ENCODE measurements at regions not wholly inside any gene's neighbourhood (a gene's known extent, or its start where the extent isn't known, plus 50 kb on each side); places are given as distances from the start of the nearest gene placed in this dataset.

DNA sequence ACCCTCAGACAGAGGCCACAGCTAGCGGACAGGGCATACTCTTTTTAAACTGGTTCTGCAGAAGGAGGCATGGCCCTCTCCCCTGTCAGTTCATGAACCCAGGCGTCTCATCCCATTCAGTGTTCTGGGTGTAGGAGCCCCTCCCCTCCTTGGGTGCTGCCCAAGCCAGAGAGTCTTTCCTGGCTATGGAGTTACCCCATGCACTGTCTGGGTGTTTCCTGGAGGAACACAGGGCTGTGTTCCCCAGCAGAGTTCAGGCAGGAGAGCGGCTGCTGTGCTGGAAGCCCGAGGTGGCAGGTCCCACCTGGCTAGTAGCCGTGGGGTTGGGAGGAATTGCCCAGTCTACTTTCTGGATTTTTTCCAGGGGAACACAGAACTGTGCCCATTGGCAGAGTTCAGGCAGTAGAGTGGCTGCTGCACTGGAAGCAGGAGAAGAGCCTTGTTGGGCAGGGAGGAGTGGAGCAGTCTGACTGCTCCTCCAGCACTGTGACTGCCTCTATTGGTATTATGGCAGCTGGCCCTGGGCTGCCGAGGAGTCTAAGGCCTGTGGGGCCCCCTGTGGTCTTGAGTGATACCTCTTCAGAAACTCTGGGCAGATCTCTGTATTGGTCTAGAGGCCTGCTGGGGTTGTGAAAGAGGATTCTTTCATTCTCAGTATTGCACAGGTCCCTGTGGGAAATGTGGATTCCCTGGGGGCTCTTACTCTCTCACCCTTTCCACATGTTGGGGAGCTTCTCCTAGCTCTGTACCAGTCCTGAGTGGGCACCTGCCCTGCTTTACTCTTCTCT is 168.3 kb downstream of the PCDH20 start:
- no peaks in the 10 kb centered on the region for H3K4me1 ChIP-seq (ENCODE audit: insufficient read depth, low read length, poor library complexity, severe bottlenecking)
- no peaks in the 10 kb centered on the region for H3K36me3 ChIP-seq (ENCODE audit: insufficient read depth, low read length)
- ChIA-PET CTCF (ENCODE audit: unreplicated experiment) (no interaction called here), POLR2A (no interaction called here)
- no peak for DNase-seq (ENCODE audit: low spot score)
- H3K4me2 ChIP-seq (ENCODE audit: low read length), result no peak overlapping the region
- no peaks in the 10 kb centered on the region for H3K9me3 ChIP-seq (ENCODE audit: low read length)
- no peaks in the 10 kb centered on the region for H3K79me2 ChIP-seq (ENCODE audit: insufficient read depth, low read depth, low read length)
- no peaks in the 10 kb centered on the region for H3K9me2 ChIP-seq (ENCODE audit: insufficient read depth, low read length)
- H3K27ac ChIP-seq (ENCODE audit: low read depth, low read length, poor library complexity, severe bottlenecking), result no peak overlapping the region
- BruUV-seq (replicated peaks), result no TSS peak
- intact Hi-C loops (cut with micrococcal nuclease; ENCODE audit: unreplicated experiment), result no loop called here
- H4K20me1 ChIP-seq (ENCODE audit: insufficient read depth, low read length), result no peaks in the 10 kb centered on the region
- TF ChIP-seq, protein P1, sequence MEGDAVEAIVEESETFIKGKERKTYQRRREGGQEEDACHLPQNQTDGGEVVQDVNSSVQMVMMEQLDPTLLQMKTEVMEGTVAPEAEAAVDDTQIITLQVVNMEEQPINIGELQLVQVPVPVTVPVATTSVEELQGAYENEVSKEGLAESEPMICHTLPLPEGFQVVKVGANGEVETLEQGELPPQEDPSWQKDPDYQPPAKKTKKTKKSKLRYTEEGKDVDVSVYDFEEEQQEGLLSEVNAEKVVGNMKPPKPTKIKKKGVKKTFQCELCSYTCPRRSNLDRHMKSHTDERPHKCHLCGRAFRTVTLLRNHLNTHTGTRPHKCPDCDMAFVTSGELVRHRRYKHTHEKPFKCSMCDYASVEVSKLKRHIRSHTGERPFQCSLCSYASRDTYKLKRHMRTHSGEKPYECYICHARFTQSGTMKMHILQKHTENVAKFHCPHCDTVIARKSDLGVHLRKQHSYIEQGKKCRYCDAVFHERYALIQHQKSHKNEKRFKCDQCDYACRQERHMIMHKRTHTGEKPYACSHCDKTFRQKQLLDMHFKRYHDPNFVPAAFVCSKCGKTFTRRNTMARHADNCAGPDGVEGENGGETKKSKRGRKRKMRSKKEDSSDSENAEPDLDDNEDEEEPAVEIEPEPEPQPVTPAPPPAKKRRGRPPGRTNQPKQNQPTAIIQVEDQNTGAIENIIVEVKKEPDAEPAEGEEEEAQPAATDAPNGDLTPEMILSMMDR (conservative IDR thresholded peaks at IDR 0.05; ENCODE audit: low read length), result no peak
- no peak for TF ChIP-seq EZH2phosphoT487 (IDR thresholded peaks at IDR 0.05; ENCODE audit: borderline replicate concordance, low read depth, low read length)
- no peak overlapping the region for H2AFZ ChIP-seq (ENCODE audit: low read length)
- H3K4me3 ChIP-seq (ENCODE audit: low read depth, low read length, poor library complexity, severe bottlenecking), result no peak overlapping the region

DNA sequence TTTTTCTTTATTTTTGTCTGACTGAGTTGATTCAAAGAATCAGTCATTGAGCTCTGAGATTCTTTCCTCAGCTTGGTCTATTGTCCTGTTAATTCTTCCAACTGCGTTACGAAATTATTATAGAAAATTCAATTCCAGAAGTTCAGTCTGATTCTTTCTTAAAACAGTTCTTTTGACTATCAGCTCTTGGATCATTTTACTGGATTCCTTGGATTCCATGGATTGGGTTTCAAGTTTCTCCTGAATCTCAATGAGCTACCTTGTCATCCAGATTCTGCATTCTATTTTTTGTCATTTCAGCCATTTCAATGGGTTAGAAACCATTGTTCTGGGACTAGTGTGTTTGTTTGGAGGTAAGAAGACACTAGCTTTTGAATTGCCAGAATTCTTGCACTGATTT is 169.3 kb downstream of the PCDH20 start:
- DNase-seq (ENCODE audit: low spot score), result no peak
- Histone ChIP-seq H3K4me2 (ENCODE audit: low read length) (no peak overlapping the region), H3K36me3 (ENCODE audit: insufficient read depth, low read length) (no peaks in the 10 kb centered on the region), H2AFZ (ENCODE audit: low read length) (no peak overlapping the region), H3K4me1 (ENCODE audit: insufficient read depth, low read length, poor library complexity, severe bottlenecking) (no peaks in the 10 kb centered on the region), H3K4me3 (ENCODE audit: low read depth, low read length, poor library complexity, severe bottlenecking) (no peak overlapping the region), H3K27ac (ENCODE audit: low read depth, low read length, poor library complexity, severe bottlenecking) (no peak overlapping the region), H4K20me1 (ENCODE audit: insufficient read depth, low read length) (no peaks in the 10 kb centered on the region), H3K9me2 (ENCODE audit: insufficient read depth, low read length) (no peaks in the 10 kb centered on the region), H3K79me2 (ENCODE audit: insufficient read depth, low read depth, low read length) (no peaks in the 10 kb centered on the region), H3K9me3 (ENCODE audit: low read length) (no peaks in the 10 kb centered on the region)
- POLR2A ChIA-PET, result no interaction called here
- CTCF ChIA-PET (ENCODE audit: unreplicated experiment), result no interaction called here
- no TSS peak for BruUV-seq (replicated peaks)
- TF ChIP-seq, protein P1 (conservative IDR thresholded peaks at IDR 0.05; ENCODE audit: low read length), result no peak
- TF ChIP-seq EZH2phosphoT487 (IDR thresholded peaks at IDR 0.05; ENCODE audit: borderline replicate concordance, low read depth, low read length), result no peak
- intact Hi-C loops (cut with micrococcal nuclease; ENCODE audit: unreplicated experiment), result no loop called here

DNA sequence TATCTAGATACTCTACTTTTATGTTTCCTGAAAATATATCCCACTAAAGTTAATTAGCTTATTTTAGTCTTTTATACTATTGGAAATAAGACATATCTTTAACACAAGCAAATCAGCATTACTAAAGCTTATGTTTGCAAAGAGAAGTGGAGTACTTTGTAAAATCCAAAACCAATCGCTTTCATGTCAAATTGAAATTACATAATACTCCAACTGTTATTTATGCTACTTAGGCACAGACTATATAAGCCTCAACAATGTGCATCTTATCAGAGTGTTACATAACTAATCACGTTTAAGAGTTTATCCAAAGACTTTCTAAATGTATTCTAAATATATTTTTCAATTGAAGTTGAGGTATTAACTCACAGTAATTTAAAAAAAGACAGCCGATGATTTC is 200.0 kb downstream of the PCDH20 start:
- ChIA-PET POLR2A (no interaction called here), CTCF (ENCODE audit: unreplicated experiment) (no interaction called here)
- DNase-seq (ENCODE audit: low spot score), result no peak
- Histone ChIP-seq H2AFZ (ENCODE audit: low read length) (no peak overlapping the region), H3K36me3 (ENCODE audit: insufficient read depth, low read length) (no peaks in the 10 kb centered on the region), H3K9me2 (ENCODE audit: insufficient read depth, low read length) (no peaks in the 10 kb centered on the region), H3K4me3 (ENCODE audit: low read depth, low read length, poor library complexity, severe bottlenecking) (no peak overlapping the region), H3K79me2 (ENCODE audit: insufficient read depth, low read depth, low read length) (no peaks in the 10 kb centered on the region), H3K4me1 (ENCODE audit: insufficient read depth, low read length, poor library complexity, severe bottlenecking) (no peaks in the 10 kb centered on the region), H3K27ac (ENCODE audit: low read depth, low read length, poor library complexity, severe bottlenecking) (no peak overlapping the region), H3K4me2 (ENCODE audit: low read length) (no peak overlapping the region), H4K20me1 (ENCODE audit: insufficient read depth, low read length) (no peaks in the 10 kb centered on the region), H3K9me3 (ENCODE audit: low read length) (no peaks in the 10 kb centered on the region)
- TF ChIP-seq, protein P1 (conservative IDR thresholded peaks at IDR 0.05; ENCODE audit: low read length), result no peak
- TF ChIP-seq EZH2phosphoT487 (IDR thresholded peaks at IDR 0.05; ENCODE audit: borderline replicate concordance, low read depth, low read length), result no peak
- BruUV-seq (replicated peaks), result no TSS peak
- intact Hi-C loops (cut with micrococcal nuclease; ENCODE audit: unreplicated experiment), result no loop called here
